Mesothelial cell of epicardium (in vitro differentiated cells): ENCODE measurements at regions not wholly inside any gene's neighbourhood (a gene's known extent, or its start where the extent isn't known, plus 50 kb on each side); places are given as distances from the start of the nearest gene placed in this dataset.

Source experiments
- DNase-seq, 2 experiments: peaks; one replicate each; pipeline ENCODE4 v3.0.0; 2021; ENCODE audit warnings: low spot score in 2 of 2; ENCODE audit not compliant: unreplicated experiment in 2 of 2
- H3K27ac Mint-ChIP-seq: 2 replicates; pipeline ENCODE4 v1.8.0; 2021; ENCODE audit warnings: mixed read lengths
- H3K27me3 Mint-ChIP-seq: 2 replicates; pipeline ENCODE4 v1.8.0; 2021; ENCODE audit warnings: low read depth, mixed read lengths
- H3K36me3 Mint-ChIP-seq: 2 replicates; pipeline ENCODE4 v1.8.0; 2021; ENCODE audit warnings: mixed read lengths
- H3K4me1 Mint-ChIP-seq: 2 replicates; pipeline ENCODE4 v1.8.0; 2021; ENCODE audit warnings: mixed read lengths
- H3K4me3 Mint-ChIP-seq: 2 replicates; pipeline ENCODE4 v1.8.0; 2021; ENCODE audit warnings: mild to moderate bottlenecking, moderate library complexity, mixed read lengths
- H3K9me3 Mint-ChIP-seq: 2 replicates; pipeline ENCODE4 v1.8.0; 2021; ENCODE audit warnings: mixed read lengths
- CTCF ChIP-seq: fragments of 200-600 bp; sonication (generic); IDR thresholded peaks from one replicate; pipeline ENCODE4 v1.5.0; 2021; ENCODE audit warnings: antibody characterized with exemption; ENCODE audit not compliant: unreplicated experiment

- Mint-ChIP-seq H3K36me3 (peaks cover 4% of the 10 kb centered on the region), H3K4me3 (no peak overlapping the region), H3K27me3 (no peaks in the 10 kb centered on the region), H3K9me3 (no peaks in the 10 kb centered on the region), H3K27ac (no peak overlapping the region), H3K4me1 (peaks cover 9% of the 10 kb centered on the region)
- no peak for TF ChIP-seq CTCF
- DNase-seq = no peak
Measured at GRCh38 chr2:217366266-217366895, 506.5 kb upstream of the TNP1 start.

- H3K36me3 Mint-ChIP-seq = peaks cover 4% of the 10 kb centered on the region
- no peak overlapping the region for H3K27ac Mint-ChIP-seq
Measured at GRCh38 chr2:217365656-217366055, 505.8 kb upstream of the TNP1 start.

GRCh38 chr2:217364224-217364623 is 504.4 kb upstream of the TNP1 start:
- H3K27ac Mint-ChIP-seq = no peak overlapping the region
- no peaks in the 10 kb centered on the region for H3K9me3 Mint-ChIP-seq
- DNase-seq = no peak
- peaks cover 2% of the 10 kb centered on the region for H3K36me3 Mint-ChIP-seq
- no peak overlapping the region for H3K4me3 Mint-ChIP-seq
- H3K4me1 Mint-ChIP-seq = peaks cover 21% of the 10 kb centered on the region
- H3K27me3 Mint-ChIP-seq = no peaks in the 10 kb centered on the region
- no peak for TF ChIP-seq CTCF

More at GRCh38 chr2:217365656-217366055, 505.8 kb upstream of the TNP1 start:
- Mint-ChIP-seq H3K9me3 (no peaks in the 10 kb centered on the region), H3K4me3 (no peak overlapping the region), H3K4me1 (peaks cover 17% of the 10 kb centered on the region), H3K27me3 (no peaks in the 10 kb centered on the region)
- no peak for DNase-seq
- TF ChIP-seq CTCF = no peak

GRCh38 chr2:217363470-217363869 is 503.6 kb upstream of the TNP1 start:
- H3K36me3 Mint-ChIP-seq = peaks cover 2% of the 10 kb centered on the region
- no peak overlapping the region for H3K27ac Mint-ChIP-seq
- no peak for TF ChIP-seq CTCF
- no peak for DNase-seq
- H3K4me3 Mint-ChIP-seq = no peak overlapping the region
- no peaks in the 10 kb centered on the region for H3K27me3 Mint-ChIP-seq
- H3K9me3 Mint-ChIP-seq = no peaks in the 10 kb centered on the region
- peaks cover 20% of the 10 kb centered on the region for H3K4me1 Mint-ChIP-seq

GRCh38 chr2:217362710-217363109 is 502.8 kb upstream of the TNP1 start:
- no peak overlapping the region for H3K27ac Mint-ChIP-seq
- no peak overlapping the region for H3K4me3 Mint-ChIP-seq
- H3K27me3 Mint-ChIP-seq = no peaks in the 10 kb centered on the region
- H3K4me1 Mint-ChIP-seq = peaks cover 25% of the 10 kb centered on the region
- no peak for DNase-seq
- H3K36me3 Mint-ChIP-seq = peaks cover 2% of the 10 kb centered on the region
- no peak for TF ChIP-seq CTCF
- no peaks in the 10 kb centered on the region for H3K9me3 Mint-ChIP-seq

GRCh38 chr2:217362286-217362685 is 502.4 kb upstream of the TNP1 start:
- DNase-seq = no peak
- Mint-ChIP-seq H3K4me1 (peaks cover 29% of the 10 kb centered on the region), H3K9me3 (no peaks in the 10 kb centered on the region), H3K27ac (no peak overlapping the region), H3K4me3 (no peak overlapping the region), H3K36me3 (peaks cover 2% of the 10 kb centered on the region), H3K27me3 (no peaks in the 10 kb centered on the region)
- TF ChIP-seq CTCF = no peak
